NCI-H345 treated with DMSO at 0.1 percent for 48 hours (cell line): ENCODE measurements at regions not wholly inside any gene's neighbourhood (a gene's known extent, or its start where the extent isn't known, plus 50 kb on each side); places are given as distances from the start of the nearest gene placed in this dataset.
"Not testable (repeated sequence)": the region's sequence is repeated elsewhere in the genome, so short reads cannot be mapped to it uniquely, and the experiment has no call there.

Experiments
- DNase-seq: peaks from one replicate; lab custom pipeline; 2025; ENCODE audit not compliant: unreplicated experiment; lab: John Stamatoyannopoulos, UW

GRCh38 chr1:5688081-5689077 lies 303.8 kb downstream of the NPHP4 start:
- DNase-seq = no peak

DNA sequence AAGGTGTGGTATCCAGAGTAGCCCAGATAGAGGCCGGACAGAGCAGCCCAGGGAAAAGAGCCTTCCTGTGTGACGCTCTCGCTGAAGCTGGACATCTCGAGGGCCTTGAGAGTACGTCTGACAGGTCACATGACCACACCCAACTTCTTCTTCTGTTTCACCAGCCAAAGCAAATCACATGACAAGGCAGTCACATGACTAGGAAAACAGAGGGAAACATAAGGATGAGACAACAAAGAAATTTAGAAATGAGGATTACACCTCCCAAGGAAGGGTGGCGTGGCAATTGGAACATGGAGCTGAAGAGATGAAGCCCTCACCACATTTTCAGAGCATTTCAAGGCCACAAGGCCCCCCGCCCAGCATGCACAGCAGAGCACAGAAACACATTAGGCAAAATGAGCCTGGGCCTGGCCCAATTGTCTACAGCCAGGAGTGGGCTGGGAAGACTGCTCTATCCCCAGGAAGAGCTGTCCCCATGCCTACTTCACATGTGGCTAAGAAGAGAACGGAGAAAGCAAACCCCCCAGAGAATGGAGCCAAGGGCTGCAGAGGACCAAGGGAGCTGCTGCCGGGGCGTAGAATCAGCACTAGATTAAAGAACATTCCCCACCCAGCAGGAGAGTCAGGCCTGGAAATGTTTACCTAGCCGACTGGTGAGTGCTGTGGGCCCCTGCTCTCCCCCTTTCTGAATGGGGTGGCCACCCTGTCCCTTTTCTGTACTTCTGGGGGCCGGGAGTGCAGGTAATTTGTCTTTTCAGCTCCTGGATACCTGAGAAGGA lies 305.1 kb downstream of the NPHP4 start:
- no peak for DNase-seq

DNA sequence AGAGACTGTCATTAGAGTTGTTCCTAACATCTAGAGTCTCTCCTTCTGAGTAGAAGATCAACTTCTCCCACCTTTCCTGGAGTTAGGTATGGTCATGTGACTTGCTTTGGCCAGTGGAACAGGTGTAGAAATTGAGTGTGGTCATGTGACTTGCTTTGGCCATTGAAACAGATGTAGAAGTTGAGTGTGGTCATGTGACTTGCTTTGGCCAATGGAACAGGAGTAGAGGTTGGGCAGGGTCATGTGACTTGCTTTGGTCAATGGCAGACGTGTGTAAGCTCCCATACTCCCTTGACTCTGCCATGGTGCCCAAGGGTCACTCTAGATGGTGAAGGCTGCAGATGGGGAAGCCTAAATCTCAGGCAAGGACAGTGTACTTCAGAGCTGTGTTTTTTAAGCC lies 306.0 kb downstream of the NPHP4 start:
- DNase-seq = no peak

GRCh38 chr1:5685446-5686040 lies 306.7 kb downstream of the NPHP4 start:
- DNase-seq = no peak

- no peak for DNase-seq
These were observed 307.4 kb downstream of the NPHP4 start for GRCh38 chr1:5684791-5685190.

- no peak for DNase-seq
These were observed 308.8 kb downstream of the NPHP4 start for GRCh38 chr1:5683446-5683845.

- no peak for DNase-seq
These were observed 309.5 kb downstream of the NPHP4 start for GRCh38 chr1:5682626-5683225.

DNA sequence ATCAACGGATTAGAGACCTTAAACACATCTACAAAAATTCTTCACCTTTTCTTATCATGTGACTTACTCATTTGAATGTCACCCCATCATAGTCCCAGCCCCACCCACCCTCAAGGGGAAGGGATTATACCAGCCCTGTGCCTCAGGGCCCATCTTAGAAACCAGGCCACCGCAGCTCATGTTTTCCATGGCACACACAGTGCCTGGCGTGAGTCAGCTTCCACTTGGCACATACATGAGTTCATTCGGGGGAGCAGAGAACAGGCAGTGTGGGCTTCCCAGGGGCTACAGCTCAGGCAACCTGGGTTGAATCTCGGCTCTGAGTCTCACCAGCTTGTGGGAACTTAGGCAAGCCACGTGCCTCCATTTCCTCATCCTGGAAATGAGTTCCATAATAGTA lies 310.6 kb downstream of the NPHP4 start:
- no peak for DNase-seq

- DNase-seq = no peak
These were observed 311.6 kb downstream of the NPHP4 start for GRCh38 chr1:5680600-5680999.

DNA sequence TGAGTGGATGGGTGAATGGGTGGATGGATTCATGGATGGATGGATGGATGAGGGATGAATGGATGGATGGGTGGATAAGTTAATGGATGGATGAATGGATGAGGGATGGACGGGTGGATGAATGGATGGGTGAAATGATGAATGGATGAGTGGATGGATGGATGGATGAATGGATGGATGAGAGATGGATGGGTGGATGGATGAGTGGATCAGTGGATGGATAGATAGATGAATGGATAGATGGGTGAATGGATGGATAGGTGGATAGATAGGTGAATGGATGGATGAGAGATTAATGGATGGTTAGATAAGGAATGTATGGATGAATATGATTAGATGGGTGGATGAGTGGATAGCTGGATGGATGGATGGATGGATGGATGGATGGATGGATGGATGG lies 313.5 kb downstream of the NPHP4 start:
- no peak for DNase-seq

- not testable (repeated sequence) for DNase-seq
These were observed 319.9 kb downstream of the NPHP4 start for GRCh38 chr1:5672355-5672754.

GRCh38 chr1:5670590-5671350 lies 321.5 kb downstream of the NPHP4 start:
- no peak for DNase-seq

DNA sequence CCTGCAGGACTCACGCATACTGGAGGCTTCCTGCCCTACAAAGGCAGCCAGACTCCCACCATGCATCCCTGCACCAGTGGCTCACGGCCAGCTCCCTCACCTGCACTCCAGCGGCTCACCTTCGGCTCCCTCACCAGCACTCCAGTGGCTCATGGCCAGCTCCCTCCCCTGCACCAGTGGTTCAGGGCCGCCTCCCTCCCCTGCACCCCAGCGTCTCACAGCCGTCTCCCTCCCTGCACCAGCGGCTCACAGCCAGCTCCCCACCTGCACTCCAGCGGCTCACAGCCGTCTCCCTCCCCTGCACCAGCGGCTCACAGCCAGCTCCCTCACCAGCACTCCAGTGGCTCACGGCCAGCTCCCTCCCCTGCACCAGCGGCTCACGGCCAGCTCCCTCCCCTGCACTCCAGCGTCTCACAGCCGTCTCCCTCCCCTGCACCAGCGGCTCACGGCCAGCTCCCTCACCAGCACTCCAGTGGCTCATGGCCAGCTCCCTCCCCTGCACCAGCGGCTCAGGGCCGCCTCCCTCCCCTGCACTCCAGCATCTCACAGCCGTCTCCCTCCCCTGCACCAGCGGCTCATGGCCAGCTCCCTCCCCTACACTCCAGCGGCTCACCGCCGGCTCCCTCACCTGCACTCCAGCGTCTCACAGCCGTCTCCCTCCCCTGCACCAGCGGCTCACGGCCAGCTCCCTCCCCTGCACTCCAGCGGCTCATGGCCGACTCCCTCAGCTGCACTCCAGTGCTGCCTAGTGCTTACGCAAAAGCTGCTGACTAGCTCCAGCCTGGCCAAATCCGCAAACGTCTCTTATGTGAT lies 324.5 kb downstream of the NPHP4 start:
- no peak for DNase-seq

DNA sequence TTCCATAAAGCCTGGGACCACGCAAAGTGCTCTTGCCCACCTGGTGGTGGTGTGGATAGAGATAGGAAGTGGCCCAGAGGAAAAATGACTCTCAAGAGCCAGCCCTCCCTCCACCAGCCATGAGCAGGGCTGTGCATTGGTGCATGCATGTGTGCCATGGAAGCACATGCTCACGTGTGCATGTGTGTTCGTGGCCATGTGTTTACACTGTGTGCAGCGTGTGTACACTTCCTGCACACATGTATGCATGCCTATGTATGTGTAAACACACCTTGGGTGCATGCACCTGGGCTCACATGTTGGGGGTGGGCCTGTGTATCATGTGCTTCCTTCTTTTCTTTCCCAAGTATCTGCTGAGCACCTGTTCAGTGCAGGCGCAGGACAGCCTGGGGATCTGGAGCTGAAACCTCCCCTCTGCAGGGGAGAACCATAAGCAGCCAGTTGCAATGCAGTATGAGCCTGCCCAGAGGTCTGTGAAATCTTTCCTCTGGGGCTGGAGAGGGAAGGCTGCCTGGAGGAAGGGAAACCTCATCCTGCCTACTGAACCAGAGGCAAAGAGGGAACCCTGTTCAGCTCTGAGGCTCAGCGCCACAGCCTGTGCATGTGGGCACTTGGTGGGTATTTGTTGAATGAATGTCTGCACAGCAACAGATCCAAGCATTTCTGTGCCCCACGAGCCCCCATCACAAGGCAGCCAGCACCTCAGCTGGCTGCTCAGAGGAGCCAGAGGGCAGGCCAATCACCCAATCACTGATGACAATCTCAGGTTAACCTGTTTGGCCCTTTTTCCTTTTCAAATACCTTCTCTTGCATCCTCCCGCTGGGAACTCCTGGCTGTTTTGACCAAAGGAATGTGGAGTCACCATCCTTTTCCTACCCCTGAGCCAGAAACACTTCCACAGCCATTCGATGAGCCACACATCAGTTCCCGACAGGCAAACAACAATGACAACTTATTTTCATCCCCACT lies 327.0 kb downstream of the NPHP4 start:
- no peak for DNase-seq

- DNase-seq = no peak
These were observed 328.0 kb downstream of the NPHP4 start for GRCh38 chr1:5664081-5664768.

GRCh38 chr1:5662744-5663126 lies 329.5 kb downstream of the NPHP4 start:
- no peak for DNase-seq

DNA sequence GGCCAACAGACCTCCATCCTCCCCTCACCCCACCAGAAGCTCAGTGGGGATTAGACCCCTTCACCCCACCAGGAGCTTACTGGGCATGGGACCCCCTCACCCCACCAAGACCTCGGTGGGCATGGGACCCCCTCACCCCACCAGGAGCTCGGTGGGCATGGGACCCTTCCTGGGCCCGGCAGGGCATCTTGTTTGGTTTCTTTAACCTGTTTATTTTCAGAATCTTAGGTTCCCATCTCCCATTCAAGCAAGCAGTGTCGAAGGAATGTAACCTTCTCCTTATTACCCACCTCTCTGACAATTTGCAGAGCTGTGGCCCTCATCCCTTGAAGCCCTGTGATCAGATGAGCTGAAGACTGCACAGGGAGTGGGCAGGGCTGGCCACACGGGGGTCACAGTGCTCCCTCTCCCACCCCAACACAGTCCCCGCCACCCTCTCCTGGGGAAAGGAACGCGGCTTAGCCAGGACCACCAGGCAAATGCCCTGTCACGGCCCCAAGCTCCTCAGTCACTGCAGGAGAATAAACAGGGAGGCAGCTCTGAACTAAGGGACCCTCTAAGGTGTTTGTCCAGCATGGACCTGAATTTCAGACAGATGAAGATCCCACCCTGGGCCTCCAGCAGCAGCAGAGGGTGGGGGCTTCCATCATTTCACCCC lies 330.0 kb downstream of the NPHP4 start:
- no peak for DNase-seq
